ENCODE measurements at regions not wholly inside any gene's neighbourhood (a gene's known extent, or its start where the extent isn't known, plus 50 kb on each side); places are given as distances from the start of the nearest gene placed in this dataset.

DNA sequence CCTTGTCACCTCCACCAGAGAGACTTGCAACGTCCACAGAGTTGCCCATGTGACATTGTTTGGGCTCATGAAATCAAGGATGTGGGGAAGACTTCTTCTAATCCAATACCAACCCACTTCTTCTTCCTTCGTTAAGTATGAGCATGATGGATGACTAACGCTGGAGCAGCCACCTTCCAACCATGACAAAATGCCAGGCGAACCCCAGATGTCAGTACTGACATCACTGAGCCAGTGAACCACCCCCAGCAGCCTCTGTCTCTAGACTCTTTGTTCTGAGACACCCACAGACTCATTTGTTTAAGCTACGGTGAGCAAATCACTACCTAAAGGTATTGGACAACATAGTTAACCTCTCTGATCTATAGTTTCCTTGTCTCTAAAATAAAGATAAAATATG lies 123.7 kb downstream of the GRIN2B start:
- no peak for FAIRE-seq
- Histone ChIP-seq H3K4me1 (ENCODE audit: insufficient read depth, low read length) (no peaks in the 10 kb centered on the region), H3K9ac (ENCODE audit: insufficient read depth, low read depth, low read length) (no peak overlapping the region), H3K4me2 (ENCODE audit: low read depth, low read length) (no peak overlapping the region), H3K27me3 (ENCODE audit: control insufficient read depth in 1 of 2, insufficient read depth in 2 of 2, low read length in 2 of 2) (no peaks in the 10 kb centered on the region), H2AFZ (ENCODE audit: low read length) (no peak overlapping the region), H3K4me3 (replicated peaks in 1 of 3; ENCODE audit: insufficient read depth in 1 of 3, low read depth in 2 of 3, low read length in 3 of 3) (no peak overlapping the region), H4K20me1 (ENCODE audit: insufficient read depth, low read length) (no peaks in the 10 kb centered on the region), H3K36me3 (replicated peaks in 1 of 2; ENCODE audit: control insufficient read depth in 1 of 2, insufficient read depth in 2 of 2, low read length in 2 of 2) (no peaks in the 10 kb centered on the region), H3K27ac (ENCODE audit: extremely low read length, insufficient read depth, low read length) (no peak overlapping the region), H3K9me3 (ENCODE audit: low read length) (no peaks in the 10 kb centered on the region), H3K79me2 (ENCODE audit: insufficient read depth, low read length) (no peaks in the 10 kb centered on the region)
- intact Hi-C loops (cut with micrococcal nuclease; ENCODE audit: unreplicated experiment) = no loop called here
- ATAC-seq = no peak
- BruUV-seq (replicated peaks) = no TSS peak
- CTCF ChIA-PET (ENCODE audit: low intra/inter-chr PET ratio, low total read pairs) = no interaction called here
- POLR2A ChIA-PET = no interaction called here
- DNase-seq (ENCODE audit: low spot score) = no peak
- no peak for TF ChIP-seq ZNF501 (CRISPR knock-in tag; IDR thresholded peaks at IDR 0.05)
- TF ChIP-seq ZNF513 (CRISPR knock-in tag; conservative IDR thresholded peaks at IDR 0.05) = no peak
- TF ChIP-seq ZNF572 (CRISPR knock-in tag; IDR thresholded peaks at IDR 0.05) = no peak
- no peak for TF ChIP-seq CHCHD3 (CRISPR knock-in tag; IDR thresholded peaks at IDR 0.05)
- no peak for TF ChIP-seq THRA (CRISPR knock-in tag; IDR thresholded peaks at IDR 0.05; ENCODE audit: borderline replicate concordance)
- TF ChIP-seq, protein P1, sequence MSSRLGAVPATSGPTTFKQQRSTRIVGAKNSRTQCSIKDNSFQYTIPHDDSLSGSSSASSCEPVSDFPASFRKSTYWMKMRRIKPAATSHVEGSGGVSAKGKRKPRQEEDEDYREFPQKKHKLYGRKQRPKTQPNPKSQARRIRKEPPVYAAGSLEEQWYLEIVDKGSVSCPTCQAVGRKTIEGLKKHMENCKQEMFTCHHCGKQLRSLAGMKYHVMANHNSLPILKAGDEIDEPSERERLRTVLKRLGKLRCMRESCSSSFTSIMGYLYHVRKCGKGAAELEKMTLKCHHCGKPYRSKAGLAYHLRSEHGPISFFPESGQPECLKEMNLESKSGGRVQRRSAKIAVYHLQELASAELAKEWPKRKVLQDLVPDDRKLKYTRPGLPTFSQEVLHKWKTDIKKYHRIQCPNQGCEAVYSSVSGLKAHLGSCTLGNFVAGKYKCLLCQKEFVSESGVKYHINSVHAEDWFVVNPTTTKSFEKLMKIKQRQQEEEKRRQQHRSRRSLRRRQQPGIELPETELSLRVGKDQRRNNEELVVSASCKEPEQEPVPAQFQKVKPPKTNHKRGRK (CRISPR knock-in tag; IDR thresholded peaks at IDR 0.05) = no peak
- no peak for TF ChIP-seq ZNF557 (CRISPR knock-in tag; IDR thresholded peaks at IDR 0.05)
- TF ChIP-seq MEF2D (CRISPR knock-in tag; IDR thresholded peaks at IDR 0.05) = no peak
- TF ChIP-seq SRSF4 (IDR thresholded peaks at IDR 0.05; ENCODE audit: low read depth, low read length, poor library complexity, severe bottlenecking) = no peak
- no peak for TF ChIP-seq CREM (IDR thresholded peaks at IDR 0.05)
- no peak for TF ChIP-seq CREM (CRISPR knock-in tag; IDR thresholded peaks at IDR 0.05)
- TF ChIP-seq MBNL3 (CRISPR knock-in tag; conservative IDR thresholded peaks at IDR 0.05) = no peak
- no peak for TF ChIP-seq PHF20 (CRISPR knock-in tag; IDR thresholded peaks at IDR 0.05)
- TF ChIP-seq ZNF776 (CRISPR knock-in tag; IDR thresholded peaks at IDR 0.05) = no peak
- TF ChIP-seq ZSCAN30 (CRISPR knock-in tag; IDR thresholded peaks at IDR 0.05) = no peak
- no peak for TF ChIP-seq KLF15 (CRISPR knock-in tag; IDR thresholded peaks at IDR 0.05; ENCODE audit: borderline replicate concordance)
- TF ChIP-seq, protein P2, sequence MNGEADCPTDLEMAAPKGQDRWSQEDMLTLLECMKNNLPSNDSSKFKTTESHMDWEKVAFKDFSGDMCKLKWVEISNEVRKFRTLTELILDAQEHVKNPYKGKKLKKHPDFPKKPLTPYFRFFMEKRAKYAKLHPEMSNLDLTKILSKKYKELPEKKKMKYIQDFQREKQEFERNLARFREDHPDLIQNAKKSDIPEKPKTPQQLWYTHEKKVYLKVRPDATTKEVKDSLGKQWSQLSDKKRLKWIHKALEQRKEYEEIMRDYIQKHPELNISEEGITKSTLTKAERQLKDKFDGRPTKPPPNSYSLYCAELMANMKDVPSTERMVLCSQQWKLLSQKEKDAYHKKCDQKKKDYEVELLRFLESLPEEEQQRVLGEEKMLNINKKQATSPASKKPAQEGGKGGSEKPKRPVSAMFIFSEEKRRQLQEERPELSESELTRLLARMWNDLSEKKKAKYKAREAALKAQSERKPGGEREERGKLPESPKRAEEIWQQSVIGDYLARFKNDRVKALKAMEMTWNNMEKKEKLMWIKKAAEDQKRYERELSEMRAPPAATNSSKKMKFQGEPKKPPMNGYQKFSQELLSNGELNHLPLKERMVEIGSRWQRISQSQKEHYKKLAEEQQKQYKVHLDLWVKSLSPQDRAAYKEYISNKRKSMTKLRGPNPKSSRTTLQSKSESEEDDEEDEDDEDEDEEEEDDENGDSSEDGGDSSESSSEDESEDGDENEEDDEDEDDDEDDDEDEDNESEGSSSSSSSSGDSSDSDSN (CRISPR knock-in tag; IDR thresholded peaks at IDR 0.05) = no peak
- in situ Hi-C loops (cut with HindIII; ENCODE audit: extremely low pct_ligation_motif_present, low pct_unique_long_range_greater_than_20kb) = no loop called here
- WGBS (ENCODE audit: low lambda C conversion rate) = 0% methylated on average over 4 of the region's 5 CpGs

Measured in HepG2 (cell line).